K562 (cell line): ENCODE measurements at regions not wholly inside any gene's neighbourhood (a gene's known extent, or its start where the extent isn't known, plus 50 kb on each side); places are given as distances from the start of the nearest gene placed in this dataset.

Experiments used
- AFF4 ChIP-seq: sonication (generic); formaldehyde crosslinking; IDR thresholded peaks from 2 replicates; pipeline ENCODE4 v1.8.0; 2023; ENCODE audit warnings: mild to moderate bottlenecking, missing genetic modification reagents
- POLR2A ChIP-seq: fragments of 450-650 bp; conservative IDR thresholded peaks from 2 replicates; pipeline ENCODE4 v1.6.1; 2016
- REST ChIP-seq, 2 experiments: fragments of 450-650 bp; formaldehyde crosslinking in 1 of 2; IDR thresholded peaks; 2 replicates each; pipeline versions ENCODE4 v1.4.0 to v1.6.1; 2014 to 2020; ENCODE audit warnings: mild to moderate bottlenecking in 2 of 2, borderline replicate concordance in 1 of 2, low read depth in 1 of 2
- ZNF830 ChIP-seq: fragments of 250-450 bp; sonication (Bioruptor Pico); IDR thresholded peaks from 2 replicates; pipeline ENCODE4 v1.5.0; 2021; ENCODE audit warnings: mild to moderate bottlenecking
- TF ChIP-seq, protein P1 (sequence below): fragments of 450-650 bp; IDR thresholded peaks from 2 replicates; pipeline ENCODE4 v1.6.1; 2016

DNA sequence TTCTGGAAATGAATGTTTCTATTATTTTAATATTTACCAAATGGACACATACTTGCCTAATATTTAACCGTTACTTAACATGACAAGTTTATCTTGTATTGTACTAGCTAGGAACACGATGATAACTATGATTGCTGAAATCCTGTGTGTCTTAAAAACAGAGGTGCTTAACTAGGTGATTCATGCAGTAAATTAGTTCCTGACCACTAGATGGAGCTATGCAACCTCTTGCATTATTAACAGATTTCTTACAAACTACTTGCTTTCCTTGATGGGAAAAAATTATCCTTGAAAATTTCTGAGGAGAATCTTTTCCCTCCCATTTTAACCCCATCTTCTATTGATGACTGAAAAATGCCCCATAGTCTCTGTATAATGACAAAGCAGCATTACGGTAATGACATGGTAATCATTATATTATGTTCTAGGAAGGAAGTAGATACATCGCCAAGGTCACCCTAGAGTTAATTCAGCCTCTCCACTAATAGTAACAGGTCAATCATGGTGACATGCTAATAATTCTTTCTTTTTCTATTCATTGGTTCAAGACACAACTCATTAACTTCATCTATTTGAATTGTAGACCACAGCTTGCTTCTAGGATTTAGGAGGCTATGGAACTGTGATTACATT, 844.2 kb downstream of the RAPGEF2 start:
- no peak for TF ChIP-seq POLR2A
- no peak for TF ChIP-seq ZNF830
- no peak for TF ChIP-seq AFF4 (CRISPR knock-in tag)
- no peak for TF ChIP-seq REST (IDR thresholded peaks at IDR 0.05; ENCODE audit: borderline replicate concordance)
- TF ChIP-seq REST (CRISPR knock-in tag; IDR thresholded peaks at IDR 0.05; ENCODE audit: low read depth): no peak
- TF ChIP-seq, protein P1, sequence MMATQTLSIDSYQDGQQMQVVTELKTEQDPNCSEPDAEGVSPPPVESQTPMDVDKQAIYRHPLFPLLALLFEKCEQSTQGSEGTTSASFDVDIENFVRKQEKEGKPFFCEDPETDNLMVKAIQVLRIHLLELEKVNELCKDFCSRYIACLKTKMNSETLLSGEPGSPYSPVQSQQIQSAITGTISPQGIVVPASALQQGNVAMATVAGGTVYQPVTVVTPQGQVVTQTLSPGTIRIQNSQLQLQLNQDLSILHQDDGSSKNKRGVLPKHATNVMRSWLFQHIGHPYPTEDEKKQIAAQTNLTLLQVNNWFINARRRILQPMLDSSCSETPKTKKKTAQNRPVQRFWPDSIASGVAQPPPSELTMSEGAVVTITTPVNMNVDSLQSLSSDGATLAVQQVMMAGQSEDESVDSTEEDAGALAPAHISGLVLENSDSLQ: no peak
